ENCODE measurements at regions not wholly inside any gene's neighbourhood (a gene's known extent, or its start where the extent isn't known, plus 50 kb on each side); places are given as distances from the start of the nearest gene placed in this dataset.

DNA sequence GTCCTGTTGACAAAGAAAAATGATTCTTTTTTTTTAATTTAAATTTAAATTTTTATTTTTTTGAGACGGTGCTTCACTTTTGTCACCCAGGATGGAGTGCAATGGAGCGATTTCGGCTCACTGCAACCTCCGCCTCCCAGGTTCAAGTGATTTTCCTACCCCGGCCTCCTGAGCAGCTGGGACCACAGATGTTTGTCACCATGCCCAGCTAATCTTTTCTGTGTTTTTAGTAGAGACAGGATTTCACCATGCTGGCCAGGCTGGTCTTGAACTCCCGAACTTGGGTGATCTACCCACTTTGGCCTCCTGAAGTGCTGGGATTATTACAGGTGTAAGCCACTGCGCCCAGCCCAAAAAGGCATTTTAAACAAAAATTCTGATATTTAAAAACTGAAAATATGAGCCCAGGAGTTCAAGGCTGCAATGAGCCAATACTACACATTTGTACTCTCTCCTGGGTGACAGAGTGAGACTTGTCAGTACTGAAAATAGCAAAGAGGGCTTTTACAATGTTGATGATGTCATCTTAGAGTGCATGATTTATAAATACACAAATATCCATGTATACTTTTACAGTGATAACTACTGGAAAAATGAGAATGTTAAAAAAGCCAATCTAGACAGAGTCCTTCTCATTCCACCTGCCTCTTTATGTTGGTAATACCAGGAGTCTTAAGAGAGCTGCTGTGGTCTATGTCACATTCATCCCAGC lies 56.0 kb upstream of the STUM start (continued):
- TF ChIP-seq CTCF (IDR thresholded peaks at IDR 0.05), result no peak
- TF ChIP-seq ELF1 (IDR thresholded peaks at IDR 0.05), result no peak
- TF ChIP-seq, protein P1, sequence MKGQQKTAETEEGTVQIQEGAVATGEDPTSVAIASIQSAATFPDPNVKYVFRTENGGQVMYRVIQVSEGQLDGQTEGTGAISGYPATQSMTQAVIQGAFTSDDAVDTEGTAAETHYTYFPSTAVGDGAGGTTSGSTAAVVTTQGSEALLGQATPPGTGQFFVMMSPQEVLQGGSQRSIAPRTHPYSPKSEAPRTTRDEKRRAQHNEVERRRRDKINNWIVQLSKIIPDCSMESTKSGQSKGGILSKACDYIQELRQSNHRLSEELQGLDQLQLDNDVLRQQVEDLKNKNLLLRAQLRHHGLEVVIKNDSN (IDR thresholded peaks at IDR 0.05; ENCODE audit: borderline replicate concordance, low read depth), result no peak
- TF ChIP-seq RXRA (IDR thresholded peaks at IDR 0.05; ENCODE audit: borderline replicate concordance, low read depth), result no peak
- no peak for TF ChIP-seq REST (IDR thresholded peaks at IDR 0.05; ENCODE audit: low read depth, low read length)
- TF ChIP-seq TEAD4 (IDR thresholded peaks at IDR 0.05; ENCODE audit: borderline replicate concordance, insufficient read depth), result no peak
- TF ChIP-seq MEF2A (IDR thresholded peaks at IDR 0.05; ENCODE audit: borderline replicate concordance, low read depth), result no peak

DNA sequence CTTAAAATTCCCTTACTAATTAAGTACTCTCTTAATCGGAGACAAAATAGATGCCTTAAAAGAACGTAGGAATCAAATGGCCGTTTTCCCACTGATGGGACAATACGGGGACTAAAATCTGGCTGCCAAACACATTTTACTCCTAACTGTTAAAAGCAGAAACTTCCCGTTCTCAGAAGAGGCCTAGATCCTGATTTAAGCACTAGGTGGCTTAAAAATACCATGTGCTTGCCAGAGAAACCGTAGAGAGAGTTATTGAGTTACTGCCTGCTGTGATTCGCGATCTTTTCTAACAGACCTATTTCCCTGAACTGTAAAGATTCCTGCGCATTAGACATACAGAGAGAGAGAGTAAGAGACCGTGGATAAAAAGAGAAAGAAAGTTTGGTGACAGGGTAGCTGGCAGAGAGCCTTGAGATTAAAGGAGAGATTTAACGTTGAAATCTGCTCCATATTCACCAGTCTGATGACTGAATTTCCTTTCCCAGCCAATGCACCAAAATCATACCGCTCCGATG lies 54.4 kb upstream of the STUM start:
- Histone ChIP-seq H3K9me2 (no peaks in the 10 kb centered on the region), H2AFZ (ENCODE audit: low read depth) (no peak overlapping the region), H3F3A (replicated peaks; ENCODE audit: insufficient read depth) (no peaks in the 10 kb centered on the region), H3K9ac (no peak overlapping the region), H4K20me1 (ENCODE audit: insufficient read depth) (no peaks in the 10 kb centered on the region), H3K9me3 (no peaks in the 10 kb centered on the region), H3K4me1 (ENCODE audit: control insufficient read depth in 1 of 2, insufficient read depth in 2 of 2, low read depth in 1 of 2, low read length in 1 of 2) (peaks cover 0 to 11% of the 10 kb centered on the region in 2 experiments; a peak in 1 of 4 replicates), H3K27me3 (ENCODE audit: insufficient read depth) (no peaks in the 10 kb centered on the region; the same call in 1 of the 2 replicates), H3K4me3 (ENCODE audit: low read depth in 2 of 2, low read length in 1 of 2) (no peak overlapping the region), H3K36me3 (replicated peaks in 1 of 2; ENCODE audit: control insufficient read depth in 1 of 2, insufficient read depth in 2 of 2, low read length in 1 of 2) (no peaks in the 10 kb centered on the region), H3K27ac (ENCODE audit: low read depth in 2 of 2, low read length in 1 of 2) (no peak overlapping the region), H3K79me2 (ENCODE audit: insufficient read depth) (no peaks in the 10 kb centered on the region), H3K4me2 (no peak overlapping the region)
- WGBS (ENCODE audit: low lambda C conversion rate), result 73% methylated on average over 13 of the region's 13 CpGs
- ChIA-PET POLR2A (no interaction called here), CTCF (interaction anchor here (1.2 kb wide), 1 partner anchor 22 kb away, joined by 3 read pairs; no protein-coding TSS in a partner anchor)
- DNase-seq, result no peak
- TF ChIP-seq GATA2 (CRISPR knock-in tag; IDR thresholded peaks at IDR 0.05), result no peak
- TF ChIP-seq, protein P2, sequence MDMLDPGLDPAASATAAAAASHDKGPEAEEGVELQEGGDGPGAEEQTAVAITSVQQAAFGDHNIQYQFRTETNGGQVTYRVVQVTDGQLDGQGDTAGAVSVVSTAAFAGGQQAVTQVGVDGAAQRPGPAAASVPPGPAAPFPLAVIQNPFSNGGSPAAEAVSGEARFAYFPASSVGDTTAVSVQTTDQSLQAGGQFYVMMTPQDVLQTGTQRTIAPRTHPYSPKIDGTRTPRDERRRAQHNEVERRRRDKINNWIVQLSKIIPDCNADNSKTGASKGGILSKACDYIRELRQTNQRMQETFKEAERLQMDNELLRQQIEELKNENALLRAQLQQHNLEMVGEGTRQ (IDR thresholded peaks at IDR 0.05; ENCODE audit: borderline replicate concordance, low read depth, low read length), result no peak
- no peak for TF ChIP-seq TCF12 (IDR thresholded peaks at IDR 0.05)
